Mesenchymal stem cell (in vitro differentiated cells and primary cell): ENCODE measurements at regions not wholly inside any gene's neighbourhood (a gene's known extent, or its start where the extent isn't known, plus 50 kb on each side); places are given as distances from the start of the nearest gene placed in this dataset.

Experiments used
- DNase-seq: peaks from one replicate; pipeline ENCODE4 v3.0.0-alpha.2; 2013
- H2AFZ ChIP-seq: one replicate; pipeline ENCODE4 v1.6.1; 2013; ENCODE audit warnings: low read depth, mild to moderate bottlenecking, control low read depth, inconsistent platforms, low read length, moderate library complexity
- H2AK5ac ChIP-seq: 2 replicates; pipeline ENCODE4 v1.6.1; 2013; ENCODE audit warnings: low read length, moderate library complexity, mild to moderate bottlenecking, inconsistent platforms; ENCODE audit not compliant: severe bottlenecking
- H2BK120ac ChIP-seq: one replicate; pipeline ENCODE4 v1.6.1; 2013; ENCODE audit warnings: low read depth, mild to moderate bottlenecking, inconsistent platforms, low read length, moderate library complexity
- H2BK12ac ChIP-seq, 2 experiments: one replicate each; pipeline ENCODE4 v1.6.1; 2013; ENCODE audit warnings: inconsistent platforms in 2 of 2, low read length in 2 of 2, mild to moderate bottlenecking in 2 of 2, moderate library complexity in 2 of 2, control low read depth in 1 of 2
- H2BK15ac ChIP-seq: one replicate; pipeline ENCODE4 v1.6.1; 2013; ENCODE audit warnings: mild to moderate bottlenecking, low read depth, inconsistent platforms; ENCODE audit not compliant: poor library complexity, severe bottlenecking
- H2BK5ac ChIP-seq: 2 replicates; pipeline ENCODE4 v1.6.1; 2013; ENCODE audit warnings: low read depth, mild to moderate bottlenecking, low read length, control low read depth, inconsistent platforms; ENCODE audit not compliant: poor library complexity, severe bottlenecking
- H3K14ac ChIP-seq, 2 experiments: one replicate each; pipeline ENCODE4 v1.6.1; 2013; ENCODE audit warnings: inconsistent platforms in 2 of 2, low read length in 2 of 2, control low read depth in 1 of 2, mild to moderate bottlenecking in 1 of 2, moderate library complexity in 1 of 2
- H3K18ac ChIP-seq, 2 experiments: one replicate each; pipeline ENCODE4 v1.6.1; 2013; ENCODE audit warnings: inconsistent platforms in 2 of 2, low read length in 2 of 2, control low read depth in 1 of 2, low read depth in 1 of 2, mild to moderate bottlenecking in 1 of 2
- H3K23ac ChIP-seq, 2 experiments: one replicate each; pipeline ENCODE4 v1.6.1; 2013; ENCODE audit warnings: inconsistent platforms in 2 of 2, low read length in 2 of 2, mild to moderate bottlenecking in 2 of 2, moderate library complexity in 2 of 2, control low read depth in 1 of 2
- H3K27ac ChIP-seq: 2 replicates; pipeline ENCODE4 v1.5.1; 2013; ENCODE audit warnings: mild to moderate bottlenecking, moderate library complexity, low read length, control low read depth, inconsistent platforms; ENCODE audit not compliant: poor library complexity, severe bottlenecking
- H3K27me3 ChIP-seq, 2 experiments: 2 replicates each; pipeline versions ENCODE4 v1.6.1 to v1.7.0; 2013; ENCODE audit warnings: low read length in 2 of 2, mild to moderate bottlenecking in 2 of 2, moderate library complexity in 2 of 2, control low read depth in 1 of 2, inconsistent platforms in 1 of 2; ENCODE audit not compliant: control insufficient read depth in 1 of 2, insufficient read depth in 1 of 2
- H3K36me3 ChIP-seq, 2 experiments: 2 replicates each; pipeline versions ENCODE4 v1.6.1 to v1.7.0; 2013; ENCODE audit warnings: low read length in 2 of 2, control low read depth in 1 of 2, inconsistent platforms in 1 of 2, low read depth in 1 of 2, mild to moderate bottlenecking in 1 of 2; ENCODE audit not compliant: insufficient read depth in 2 of 2, control insufficient read depth in 1 of 2
- H3K4ac ChIP-seq, 2 experiments: one replicate each; pipeline ENCODE4 v1.6.1; 2013; ENCODE audit warnings: inconsistent platforms in 2 of 2, low read length in 2 of 2, mild to moderate bottlenecking in 2 of 2, moderate library complexity in 2 of 2, control low read depth in 1 of 2, low read depth in 1 of 2
- H3K4me1 ChIP-seq: 2 replicates; pipeline ENCODE4 v1.6.1; 2013; ENCODE audit warnings: low read depth, low read length, control low read depth; ENCODE audit not compliant: control insufficient read depth, insufficient read depth
- H3K4me2 ChIP-seq: 2 replicates; pipeline ENCODE4 v1.6.1; 2013; ENCODE audit warnings: low read length, mild to moderate bottlenecking, inconsistent platforms; ENCODE audit not compliant: poor library complexity, severe bottlenecking
- H3K4me3 ChIP-seq, 2 experiments: 2 replicates each; pipeline versions ENCODE4 v1.5.1 to v1.7.0; 2013; ENCODE audit warnings: low read length in 2 of 2, mild to moderate bottlenecking in 2 of 2, control low read depth in 1 of 2, low read depth in 1 of 2; ENCODE audit not compliant: insufficient read depth in 1 of 2
- H3K79me1 ChIP-seq: replicated peaks from 2 replicates; pipeline ENCODE4 v1.6.1; 2013; ENCODE audit warnings: mild to moderate bottlenecking, control low read depth, low read length, inconsistent platforms; ENCODE audit not compliant: poor library complexity, severe bottlenecking
- H3K9ac ChIP-seq: 2 replicates; pipeline ENCODE4 v1.7.0; 2013; ENCODE audit warnings: mild to moderate bottlenecking, low read length, moderate library complexity
- H3K9me3 ChIP-seq: 2 replicates; pipeline ENCODE4 v1.7.0; 2013; ENCODE audit warnings: mild to moderate bottlenecking, low read length; ENCODE audit not compliant: control insufficient read depth
- H4K8ac ChIP-seq: one replicate; pipeline ENCODE4 v1.6.1; 2013; ENCODE audit warnings: inconsistent platforms, mild to moderate bottlenecking, low read length, moderate library complexity
- H4K91ac ChIP-seq: one replicate; pipeline ENCODE4 v1.6.1; 2013; ENCODE audit warnings: mild to moderate bottlenecking, low read length, inconsistent platforms
- WGBS: methylation state at CpG from one replicate; pipeline ENCODE4 v1.1.7; 2013; ENCODE audit warnings: mixed read lengths; 5-methylcytosine and 5-hydroxymethylcytosine counted together

DNA sequence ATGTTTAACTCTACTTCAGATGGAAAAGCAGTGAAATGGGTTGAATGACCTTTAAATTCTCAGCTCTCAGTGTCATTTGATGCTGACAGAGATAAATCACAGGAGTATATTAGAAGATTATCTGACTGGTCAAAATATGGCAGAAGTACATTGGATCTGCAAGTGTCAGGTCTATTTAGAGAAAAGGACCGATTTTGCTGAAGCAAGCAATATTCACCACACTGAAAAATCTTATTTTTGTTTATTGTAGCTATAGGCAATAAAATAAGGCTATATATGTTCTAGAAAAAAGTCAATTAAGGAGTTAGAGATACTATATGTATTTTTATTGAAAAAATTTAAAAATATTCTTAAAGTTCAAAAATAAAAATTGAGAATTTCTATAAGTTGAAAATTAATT is 325.3 kb downstream of the CXXC4 start:
- H4K8ac ChIP-seq: no peak overlapping the region
- H3K9ac ChIP-seq: no peak overlapping the region
- no peak overlapping the region for H2AFZ ChIP-seq
- no peak overlapping the region for H4K91ac ChIP-seq
- H3K23ac ChIP-seq: no peak overlapping the region
- H3K14ac ChIP-seq: no peak overlapping the region
- no peak overlapping the region for H2BK15ac ChIP-seq
- H2BK120ac ChIP-seq: no peak overlapping the region
- no peaks in the 10 kb centered on the region for H3K4me1 ChIP-seq
- H3K27ac ChIP-seq: no peak overlapping the region
- no peak overlapping the region for H2AK5ac ChIP-seq
- H3K4me2 ChIP-seq: no peak overlapping the region
- no peaks in the 10 kb centered on the region for H3K36me3 ChIP-seq
- no peaks in the 10 kb centered on the region for H3K9me3 ChIP-seq
- no peak overlapping the region for H2BK12ac ChIP-seq
- no CpG with 5 or more reads among the region's 1 CpG for WGBS
- H3K4ac ChIP-seq: no peak overlapping the region
- no peak overlapping the region for H3K4me3 ChIP-seq
- H3K27me3 ChIP-seq: no peaks in the 10 kb centered on the region
- no peak overlapping the region for H2BK5ac ChIP-seq
- H3K18ac ChIP-seq: no peak overlapping the region
- no peaks in the 10 kb centered on the region for H3K79me1 ChIP-seq
- no peak for DNase-seq

DNA sequence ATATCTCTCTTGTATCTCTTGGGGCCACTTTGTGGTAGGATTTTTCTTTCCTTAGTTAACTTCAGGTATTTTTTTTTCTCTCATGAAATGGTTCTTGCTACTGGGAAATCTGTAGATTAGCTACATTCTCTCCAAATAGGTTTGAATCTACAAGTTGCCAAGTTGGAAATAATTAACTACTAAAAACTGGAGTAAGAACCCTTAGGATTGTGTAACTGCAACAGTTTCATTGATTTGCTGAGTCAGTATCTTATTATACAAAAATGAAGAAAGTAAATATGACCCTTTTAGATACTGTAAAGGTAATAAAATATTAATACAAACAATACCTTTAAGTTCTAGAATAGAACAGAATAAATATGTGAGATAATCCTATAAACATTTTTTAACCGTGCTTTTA is 327.9 kb downstream of the CXXC4 start:
- DNase-seq: no peak

DNA sequence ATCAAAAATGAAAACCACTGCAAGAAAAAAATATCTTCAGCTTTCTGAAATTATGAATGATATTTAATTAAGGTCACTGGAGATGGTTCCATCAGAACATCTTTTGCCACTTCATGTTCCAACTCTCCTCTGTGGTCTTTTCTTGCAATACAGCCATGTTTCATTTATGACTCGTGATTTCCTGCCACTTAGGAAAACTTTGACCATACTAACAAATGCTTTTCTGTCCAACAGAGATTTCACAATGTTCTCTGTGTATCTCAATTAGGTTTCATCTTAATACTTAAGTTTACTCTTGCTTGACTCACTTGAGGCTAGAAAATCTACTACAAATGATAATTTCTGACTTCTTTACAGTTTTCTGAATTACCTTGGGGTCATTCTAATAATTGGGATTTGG is 330.9 kb downstream of the CXXC4 start:
- Histone ChIP-seq H2BK120ac (no peak overlapping the region), H2BK15ac (no peak overlapping the region), H3K4me1 (no peaks in the 10 kb centered on the region), H3K9ac (no peak overlapping the region), H3K4me2 (no peak overlapping the region), H3K27ac (no peak overlapping the region), H3K14ac (no peak overlapping the region), H3K23ac (no peak overlapping the region), H3K27me3 (no peaks in the 10 kb centered on the region), H2BK5ac (no peak overlapping the region), H4K91ac (no peak overlapping the region), H3K4ac (no peak overlapping the region), H2AFZ (no peak overlapping the region), H2AK5ac (no peak overlapping the region), H3K18ac (no peak overlapping the region), H2BK12ac (no peak overlapping the region), H3K4me3 (no peak overlapping the region), H3K79me1 (no peaks in the 10 kb centered on the region), H3K36me3 (no peaks in the 10 kb centered on the region), H3K9me3 (no peaks in the 10 kb centered on the region), H4K8ac (no peak overlapping the region)
- 29% methylated on average over 1 of the region's 1 CpG for WGBS
- peak; percentile 59 for DNase-seq

More for the DNA sequence above, 327.9 kb downstream of the CXXC4 start:
- no peaks in the 10 kb centered on the region for H3K27me3 ChIP-seq
- H3K4me3 ChIP-seq: no peak overlapping the region
- no peak overlapping the region for H3K4ac ChIP-seq
- no peak overlapping the region for H3K23ac ChIP-seq
- no peak overlapping the region for H3K27ac ChIP-seq
- no peaks in the 10 kb centered on the region for H3K36me3 ChIP-seq
- no peak overlapping the region for H2BK15ac ChIP-seq
- H2BK120ac ChIP-seq: no peak overlapping the region
- H2AFZ ChIP-seq: no peak overlapping the region
- no peaks in the 10 kb centered on the region for H3K9me3 ChIP-seq
- H4K91ac ChIP-seq: no peak overlapping the region
- H2AK5ac ChIP-seq: no peak overlapping the region
- no peak overlapping the region for H4K8ac ChIP-seq
- no peak overlapping the region for H2BK5ac ChIP-seq
- no peak overlapping the region for H3K14ac ChIP-seq
- H3K4me1 ChIP-seq: no peaks in the 10 kb centered on the region
- H3K4me2 ChIP-seq: no peak overlapping the region
- no CpG with 5 or more reads among the region's 1 CpG for WGBS
- H2BK12ac ChIP-seq: no peak overlapping the region
- H3K9ac ChIP-seq: no peak overlapping the region
- no peak overlapping the region for H3K18ac ChIP-seq
- H3K79me1 ChIP-seq: no peaks in the 10 kb centered on the region

DNA sequence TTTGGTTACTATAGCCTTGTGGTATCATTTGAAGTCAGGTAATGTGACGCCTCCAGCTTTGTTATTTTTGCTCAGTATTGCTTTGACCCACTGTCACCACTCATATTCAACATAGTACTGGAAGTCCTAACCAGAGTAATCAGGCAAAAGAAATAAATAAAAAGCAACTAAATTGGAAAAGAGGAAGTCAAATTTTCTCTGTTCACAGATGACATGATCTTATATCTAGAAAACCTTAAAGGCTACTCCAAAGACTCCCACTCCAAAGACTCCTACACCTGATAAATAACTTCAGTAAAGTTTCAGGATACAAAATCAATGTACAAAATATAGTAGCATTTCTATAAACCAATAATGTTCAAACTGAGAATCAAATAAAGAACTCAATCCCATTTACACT is 348.6 kb downstream of the CXXC4 start:
- no peak overlapping the region for H3K4me2 ChIP-seq
- H2BK5ac ChIP-seq: peak overlapping the region; percentile 84
- H3K23ac ChIP-seq: no peak overlapping the region
- no peak overlapping the region for H2AK5ac ChIP-seq
- no peaks in the 10 kb centered on the region for H3K79me1 ChIP-seq
- no peak overlapping the region for H3K27ac ChIP-seq
- no peaks in the 10 kb centered on the region for H3K36me3 ChIP-seq
- no peaks in the 10 kb centered on the region for H3K4me1 ChIP-seq
- no CpG with 5 or more reads among the region's 1 CpG for WGBS
- no peak for DNase-seq
- H3K4ac ChIP-seq: no peak overlapping the region
- H3K18ac ChIP-seq: no peak overlapping the region
- no peak overlapping the region for H4K91ac ChIP-seq
- no peak overlapping the region for H3K14ac ChIP-seq
- no peak overlapping the region for H2BK120ac ChIP-seq
- no peak overlapping the region for H4K8ac ChIP-seq
- H2BK15ac ChIP-seq: no peak overlapping the region
- peaks cover 10% of the 10 kb centered on the region for H3K9me3 ChIP-seq
- H2AFZ ChIP-seq: no peak overlapping the region
- H2BK12ac ChIP-seq: no peak overlapping the region
- H3K9ac ChIP-seq: no peak overlapping the region
- no peaks in the 10 kb centered on the region for H3K27me3 ChIP-seq
- H3K4me3 ChIP-seq: no peak overlapping the region
